Mucosa of gallbladder (tissue), 1 donor: ENCODE measurements at regions not wholly inside any gene's neighbourhood (a gene's known extent, or its start where the extent isn't known, plus 50 kb on each side); places are given as distances from the start of the nearest gene placed in this dataset.
"Not testable (repeated sequence)": the region's sequence is repeated elsewhere in the genome, so short reads cannot be mapped to it uniquely, and the experiment has no call there.

Source experiments
- DNase-seq: peaks from one replicate; pipeline ENCODE4 v3.0.0-alpha.2; 2020; ENCODE audit warnings: low spot score
- donor health status: DM: no; HTN: no; CAD: no.

DNA sequence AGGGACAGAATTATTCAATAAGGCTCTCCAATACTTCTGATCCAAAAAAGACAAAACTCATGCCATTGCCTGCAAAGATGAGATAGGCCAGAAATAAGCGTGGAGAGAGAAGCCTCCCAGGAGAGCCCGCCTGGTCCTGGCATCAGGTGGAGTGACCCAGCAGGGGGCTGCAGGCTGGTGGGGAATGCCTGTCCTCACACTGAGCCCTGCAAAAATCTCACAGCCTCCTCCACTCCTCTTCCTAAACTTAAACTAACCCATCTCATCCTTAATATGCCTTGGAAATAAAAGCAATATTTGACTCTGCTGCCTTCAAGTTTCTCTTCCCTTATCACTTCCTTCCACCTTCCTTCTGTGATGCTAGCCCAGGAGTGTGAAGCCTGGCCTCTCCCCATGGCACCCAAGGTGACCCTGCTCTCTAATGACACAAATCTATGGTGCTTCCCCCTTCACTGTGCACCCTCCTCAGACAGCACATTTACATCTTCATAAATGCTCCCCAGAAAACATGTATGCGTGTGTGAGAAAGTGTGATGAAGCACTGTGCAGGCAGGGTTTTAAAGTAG lies 218.4 kb downstream of the ANAPC1 start:
- no peak for DNase-seq

DNA sequence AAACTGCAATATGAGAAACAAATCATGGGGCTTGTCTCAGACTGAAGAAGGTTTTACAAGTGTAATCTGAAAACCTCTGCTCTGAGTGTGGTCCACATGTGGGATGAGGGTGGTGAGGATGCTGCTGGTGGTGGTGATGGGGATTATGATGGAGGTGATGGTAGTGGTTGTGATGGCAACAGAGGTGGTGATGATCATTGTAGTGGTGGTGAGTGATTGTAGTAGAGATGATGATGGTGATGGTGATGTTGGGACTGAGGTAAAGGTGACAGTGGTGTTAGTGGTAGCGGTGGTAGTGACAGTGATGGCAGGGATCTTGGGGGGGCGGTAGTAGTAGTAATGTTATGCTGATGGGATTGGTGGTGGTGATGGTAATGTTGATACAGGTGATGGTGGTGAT lies 217.8 kb downstream of the ANAPC1 start:
- no peak for DNase-seq

DNA sequence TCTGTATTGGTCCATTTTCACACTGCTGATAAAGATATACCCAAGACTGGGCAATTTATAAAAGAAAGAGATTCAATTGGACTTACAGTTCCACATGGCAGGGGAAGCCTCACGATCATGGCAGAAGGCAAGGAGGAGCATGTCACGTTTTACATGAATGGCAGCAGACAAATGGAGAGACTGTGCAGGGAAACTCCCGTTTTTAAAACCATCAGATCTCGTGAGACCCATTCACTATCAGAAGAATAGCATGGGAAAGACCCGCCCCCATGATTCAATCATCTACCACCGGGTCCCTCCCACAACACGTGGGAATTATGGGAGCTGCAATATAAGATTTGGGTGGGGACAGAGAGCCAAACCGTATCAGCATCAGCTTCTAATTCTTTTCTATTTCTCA lies 217.0 kb downstream of the ANAPC1 start:
- DNase-seq = no peak

DNA sequence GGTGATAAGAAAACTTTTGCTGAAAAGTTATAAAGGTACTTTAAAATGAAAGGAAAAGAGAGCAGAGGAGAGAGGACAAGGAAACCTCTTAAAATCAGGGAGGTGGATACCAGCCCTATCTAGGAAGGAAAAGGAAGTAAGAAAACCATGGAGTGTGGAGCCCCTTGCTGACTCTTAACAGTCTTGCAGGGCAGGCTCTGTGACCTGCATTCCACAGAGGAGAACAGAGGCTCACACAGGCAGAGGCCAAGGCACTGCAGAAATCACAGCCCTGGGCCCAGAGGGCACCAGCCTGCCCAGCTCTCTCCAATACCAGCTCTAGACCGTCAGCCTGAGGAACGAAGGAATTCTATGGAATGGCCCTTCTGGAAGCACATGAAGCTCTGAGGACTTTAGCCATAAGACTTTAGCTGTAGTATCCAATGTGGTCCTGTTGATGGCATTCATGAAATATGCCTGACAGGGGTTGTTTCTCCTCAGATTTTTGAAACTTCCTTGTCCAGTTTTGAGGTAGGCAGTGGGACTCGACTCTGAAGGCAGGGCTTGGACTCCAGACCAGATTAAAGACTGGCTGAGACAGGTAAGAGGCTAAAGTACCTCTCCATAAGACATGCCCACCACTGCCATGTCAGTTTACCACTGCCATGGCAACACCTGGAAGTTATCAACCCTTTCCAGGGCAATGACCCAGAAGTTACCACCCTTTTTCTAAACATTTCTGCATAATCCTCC lies 216.3 kb downstream of the ANAPC1 start:
- peak; percentile 35 for DNase-seq

DNA sequence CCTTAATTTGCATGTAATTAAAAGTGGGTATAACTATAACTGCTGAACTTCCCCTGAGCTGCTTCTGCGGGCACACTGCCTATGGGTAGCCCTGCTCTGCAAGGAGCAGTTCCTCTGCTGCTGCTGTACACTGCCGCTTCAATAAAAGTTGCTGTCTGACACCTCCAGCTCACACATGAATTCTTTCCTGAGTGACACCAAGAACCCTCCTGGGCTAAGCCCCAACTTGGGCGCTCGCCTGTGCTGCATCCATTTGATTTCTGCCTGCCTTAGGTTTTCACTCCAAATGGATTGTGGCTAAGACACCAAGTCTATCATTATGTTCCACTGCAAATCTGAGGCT lies 215.7 kb downstream of the ANAPC1 start:
- no peak for DNase-seq

DNA sequence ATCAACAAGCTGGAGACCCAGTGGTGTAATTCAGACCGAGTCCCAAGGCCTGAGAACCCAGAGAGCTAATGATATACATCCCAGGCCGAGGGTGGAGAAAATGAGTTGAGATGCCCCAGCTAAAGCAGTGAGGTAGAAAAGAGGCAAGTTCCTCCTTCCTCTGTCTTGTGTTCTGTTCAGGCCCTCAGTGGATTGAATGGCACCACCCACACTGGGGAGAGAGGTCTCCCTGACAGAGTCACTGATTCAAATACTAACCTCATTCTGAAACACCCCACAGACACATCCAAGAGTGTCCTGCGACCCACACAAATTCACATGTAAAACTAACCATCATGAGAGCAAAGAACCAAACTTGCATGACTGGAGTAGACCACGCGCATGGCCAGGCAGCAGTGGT lies 215.3 kb downstream of the ANAPC1 start:
- no peak for DNase-seq

DNA sequence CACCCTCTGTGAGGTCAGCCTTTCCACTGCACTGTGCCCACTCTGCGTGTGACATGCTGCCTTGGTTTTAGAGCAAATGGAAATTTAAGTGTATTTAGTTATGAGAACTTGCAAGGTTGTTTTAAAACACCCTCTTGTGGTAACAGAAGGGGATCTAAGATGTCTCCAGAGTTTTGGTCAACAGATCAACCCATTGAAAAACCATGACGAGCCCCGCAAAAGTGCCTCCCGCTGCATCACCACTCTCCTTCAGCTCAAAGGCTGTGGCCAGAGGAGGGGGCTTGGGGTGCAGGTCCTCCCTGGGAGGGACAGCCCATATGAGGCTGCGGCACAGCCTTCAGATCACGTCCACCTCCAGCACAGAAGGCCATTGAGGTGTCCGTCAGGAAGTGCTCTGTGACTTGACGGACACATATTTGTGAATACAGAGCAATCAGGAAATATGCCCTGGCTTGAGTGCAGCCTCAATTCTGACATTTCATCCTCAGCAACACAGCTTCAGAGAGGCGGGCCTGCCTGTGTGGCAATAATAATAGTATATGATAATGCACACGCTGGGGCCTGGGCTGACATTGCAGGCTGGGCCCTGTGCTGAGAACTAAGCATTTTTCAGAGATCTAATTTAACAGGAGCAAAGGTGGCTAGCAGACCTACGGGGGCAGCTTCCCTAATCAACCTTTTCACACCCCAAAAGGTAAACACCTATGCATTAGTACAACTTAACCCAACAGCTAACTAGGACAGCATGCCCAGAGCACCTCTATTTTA lies 213.9 kb downstream of the ANAPC1 start:
- DNase-seq = no peak

DNA sequence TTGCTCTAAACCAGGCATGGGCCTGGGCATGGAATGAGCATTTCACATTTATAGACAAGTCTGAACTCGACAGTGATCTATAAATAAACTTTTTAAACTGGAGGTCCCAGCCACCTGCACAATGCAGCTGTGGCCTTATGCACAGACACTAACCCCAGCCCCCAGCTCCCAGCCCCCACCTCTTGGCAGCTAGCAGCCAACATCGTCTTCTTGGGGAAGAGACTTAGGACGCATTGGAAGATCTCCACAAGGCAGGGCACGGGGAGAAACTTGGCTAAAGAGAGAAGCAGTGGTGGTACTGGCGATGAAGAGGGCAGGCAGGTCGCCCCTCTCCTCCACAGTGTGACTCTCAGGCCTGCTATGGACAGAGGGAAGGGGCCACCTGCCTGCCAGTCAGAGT lies 213.2 kb downstream of the ANAPC1 start:
- no peak for DNase-seq

DNA sequence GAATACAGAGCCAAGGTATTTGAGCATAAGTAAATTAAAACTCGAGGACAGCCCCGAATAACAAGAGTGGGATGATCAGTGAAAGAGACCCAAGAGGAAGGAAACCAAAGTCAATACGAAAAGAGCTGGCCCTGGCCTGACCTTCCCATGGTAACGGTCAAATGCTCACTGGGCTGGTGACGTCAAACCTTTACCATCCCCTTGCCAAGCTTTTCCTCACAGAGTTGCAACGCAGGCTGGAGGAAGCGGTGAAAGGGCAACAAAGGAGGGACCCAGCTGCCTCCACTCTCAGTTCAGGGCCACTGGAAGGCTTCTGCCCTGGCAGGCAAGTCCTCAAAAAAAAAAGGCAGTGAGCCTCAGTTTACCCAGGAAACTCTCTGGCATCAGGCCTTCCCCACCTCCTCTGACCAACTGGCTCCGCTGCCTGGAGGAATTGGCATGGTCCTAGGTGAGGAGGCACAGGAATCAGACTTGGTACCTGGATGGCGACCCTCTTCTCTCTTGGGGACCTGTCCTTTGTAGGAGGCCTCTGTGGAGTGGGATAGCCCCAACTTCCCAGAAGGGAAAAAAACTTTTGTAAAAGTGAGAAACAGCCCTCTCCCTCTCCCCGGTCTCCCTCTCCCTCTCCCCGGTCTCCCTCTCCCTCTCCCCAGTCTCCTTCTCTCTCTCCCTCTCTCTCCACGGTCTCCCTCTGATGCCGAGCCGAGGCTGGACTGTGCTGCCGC lies 212.4 kb downstream of the ANAPC1 start:
- peak; percentile 73 for DNase-seq

DNA sequence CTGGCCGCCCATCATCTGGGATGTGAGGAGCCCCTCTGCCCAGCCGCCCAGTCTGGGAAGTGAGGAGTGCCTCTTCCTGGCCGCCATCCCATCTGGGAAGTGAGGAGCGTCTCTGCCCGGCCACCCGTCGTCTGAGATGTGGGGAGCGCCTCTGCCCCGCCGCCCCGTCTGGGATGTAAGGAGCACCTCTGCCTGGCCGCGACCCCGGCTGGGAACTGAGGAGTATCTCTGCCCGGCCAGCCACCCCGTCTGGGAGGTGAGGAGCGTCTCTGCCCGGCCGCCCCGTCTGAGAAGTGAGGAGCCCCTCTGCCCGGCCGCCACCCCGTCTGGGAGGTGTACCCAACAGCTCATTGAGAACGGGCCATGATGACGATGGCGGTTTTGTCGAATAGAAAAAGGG lies 211.4 kb downstream of the ANAPC1 start:
- not testable (repeated sequence) for DNase-seq

DNA sequence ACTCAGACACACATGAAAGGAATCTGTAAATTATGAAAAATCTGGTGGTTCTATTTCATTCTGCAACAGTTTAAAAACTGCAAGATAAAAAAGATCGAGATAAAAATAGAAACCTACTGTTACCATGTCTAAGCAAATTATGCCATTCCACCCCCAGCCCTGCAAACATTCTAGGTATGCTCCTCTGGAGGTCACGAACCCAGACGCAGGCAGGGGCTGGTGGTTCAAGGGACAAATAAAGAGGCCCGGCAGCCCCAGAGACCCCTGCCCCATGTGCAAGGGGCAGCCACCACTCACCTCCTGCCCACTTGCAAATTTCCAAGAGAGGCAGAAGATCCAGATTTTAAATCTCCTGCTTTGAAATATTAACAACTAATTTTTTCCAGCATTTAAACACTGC lies 210.5 kb downstream of the ANAPC1 start:
- no peak for DNase-seq

DNA sequence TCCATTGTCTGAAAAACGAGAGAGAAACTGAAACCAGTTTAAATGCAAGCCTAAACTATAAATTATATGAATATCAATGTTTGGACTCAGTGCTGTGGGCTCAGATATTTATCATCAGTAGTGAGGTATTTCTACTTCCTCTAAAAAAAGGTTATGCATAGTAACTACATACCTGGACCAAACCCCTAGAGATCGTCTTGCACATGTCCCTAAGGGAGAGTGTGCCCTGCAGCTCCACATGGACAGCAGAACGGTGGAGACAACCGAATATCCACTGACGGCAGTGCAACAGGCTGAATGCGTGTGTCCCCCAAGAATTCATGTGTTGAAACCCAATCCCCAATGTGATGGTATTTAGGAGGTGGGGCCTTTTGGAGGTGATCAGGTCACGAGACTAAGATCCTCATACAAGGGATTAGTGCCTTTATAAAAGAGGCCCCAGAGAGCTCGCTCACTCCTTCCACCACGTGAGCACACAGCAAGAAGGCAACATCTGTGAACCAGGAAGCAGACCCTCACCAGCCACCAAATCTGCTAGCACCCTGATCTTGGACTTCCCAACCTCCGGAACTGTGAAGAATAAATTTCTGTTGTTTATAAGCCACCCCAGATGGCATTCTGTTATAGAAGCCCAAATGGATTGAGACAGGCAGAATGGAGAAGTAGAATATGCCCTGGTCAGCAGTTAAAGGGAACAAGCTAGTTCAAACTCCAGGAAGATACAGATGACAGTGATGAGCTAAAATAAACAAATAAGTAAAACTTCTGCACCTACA lies 208.4 kb downstream of the ANAPC1 start:
- no peak for DNase-seq

DNA sequence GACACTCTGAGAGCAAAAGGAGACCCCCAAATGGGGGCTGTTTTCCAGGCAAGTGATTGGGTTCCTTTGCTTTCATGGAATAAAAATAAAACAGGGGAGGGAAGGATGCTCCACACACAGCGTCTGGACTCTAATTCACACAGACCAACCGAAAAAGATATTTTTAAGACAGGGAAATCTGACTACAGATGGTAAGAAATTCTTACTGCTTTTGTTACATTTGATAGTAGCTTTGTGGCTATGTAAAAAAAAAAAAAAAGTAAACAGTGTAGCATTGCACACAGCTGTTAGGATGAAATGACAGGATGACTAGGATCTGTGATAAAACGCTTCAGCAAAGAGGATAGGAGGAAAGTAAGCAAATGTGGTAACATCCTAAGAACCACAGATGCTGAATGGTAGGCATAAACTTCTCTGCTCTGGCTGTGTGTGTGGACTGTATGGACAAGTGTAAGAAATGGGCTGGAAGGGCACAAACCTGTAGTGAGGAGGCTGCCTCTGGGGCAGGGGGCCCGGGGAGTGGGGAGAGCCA lies 207.6 kb downstream of the ANAPC1 start:
- DNase-seq = no peak

DNA sequence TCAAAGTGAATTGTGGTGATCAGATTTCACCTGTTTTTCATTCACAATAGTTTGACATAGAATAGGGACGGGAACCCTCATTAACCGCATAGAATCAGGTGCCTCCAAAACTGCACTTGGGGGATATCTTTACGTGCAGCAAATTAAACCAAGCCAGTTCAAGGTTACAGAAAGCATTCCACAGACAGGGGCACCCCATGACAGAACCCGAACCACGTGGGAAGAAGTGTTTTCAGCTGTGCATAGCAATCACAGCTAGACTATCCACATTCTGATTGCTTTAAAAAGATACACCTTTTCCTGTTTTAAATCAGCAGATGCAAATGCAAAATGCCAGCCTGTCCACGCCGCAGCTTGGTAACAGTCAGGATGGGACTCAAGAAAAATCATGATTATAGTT lies 205.8 kb downstream of the ANAPC1 start:
- no peak for DNase-seq

DNA sequence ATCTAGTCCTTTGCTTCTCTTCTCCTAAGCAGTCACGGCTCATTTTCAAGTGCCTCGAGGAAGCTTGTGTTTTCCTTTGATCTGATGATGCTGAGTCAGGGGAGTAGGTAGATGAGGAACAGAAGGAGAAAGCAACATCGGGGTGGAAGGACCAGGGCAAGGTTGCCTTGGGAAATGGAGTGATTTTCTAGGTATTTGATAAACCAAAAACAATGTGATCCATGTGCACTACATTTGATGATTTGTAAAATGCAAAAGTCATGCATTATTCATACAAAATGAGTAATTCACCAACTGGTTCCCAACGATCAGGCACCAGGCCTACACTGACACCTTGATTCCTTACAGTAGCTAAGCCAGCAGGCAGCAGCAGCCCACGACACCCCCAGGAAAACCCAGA lies 205.3 kb downstream of the ANAPC1 start:
- DNase-seq = no peak

DNA sequence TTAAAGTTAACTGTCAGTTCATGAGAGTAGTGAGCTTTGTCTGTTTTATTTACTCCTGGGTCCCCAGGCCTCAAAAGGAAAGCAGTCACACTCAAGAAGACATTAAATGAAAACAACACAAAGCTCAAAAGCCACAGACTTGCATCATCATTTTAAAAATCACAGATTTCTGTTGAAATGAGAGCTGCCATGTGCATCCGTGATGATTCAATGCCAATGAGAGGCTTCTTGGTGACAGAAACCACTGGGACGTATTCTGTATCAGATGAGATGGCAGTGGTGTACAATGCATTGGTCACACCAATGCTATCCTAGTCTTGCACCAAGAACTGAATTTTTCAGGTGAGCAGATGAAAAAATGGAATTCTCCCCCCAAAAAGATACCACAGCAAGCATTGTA lies 204.8 kb downstream of the ANAPC1 start:
- no peak for DNase-seq

DNA sequence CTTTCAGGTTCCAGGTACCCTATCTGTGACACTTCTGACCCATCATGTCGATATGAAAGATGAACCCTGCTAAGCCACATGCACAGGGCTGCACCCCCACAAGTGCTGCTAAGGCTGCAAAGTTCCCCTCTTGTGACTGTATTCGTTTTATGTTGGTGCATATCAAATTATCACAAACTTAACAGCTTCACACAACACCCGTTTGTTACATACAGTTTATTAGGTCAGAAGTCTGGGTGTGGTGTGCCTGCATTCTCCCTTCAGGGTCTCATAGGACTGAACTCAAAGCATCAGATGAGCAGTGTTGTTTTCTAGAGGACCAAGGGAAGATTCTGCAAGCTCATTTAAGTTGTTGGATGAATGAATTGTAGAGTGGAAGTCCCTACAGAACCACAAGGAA lies 199.4 kb downstream of the ANAPC1 start:
- DNase-seq = no peak

DNA sequence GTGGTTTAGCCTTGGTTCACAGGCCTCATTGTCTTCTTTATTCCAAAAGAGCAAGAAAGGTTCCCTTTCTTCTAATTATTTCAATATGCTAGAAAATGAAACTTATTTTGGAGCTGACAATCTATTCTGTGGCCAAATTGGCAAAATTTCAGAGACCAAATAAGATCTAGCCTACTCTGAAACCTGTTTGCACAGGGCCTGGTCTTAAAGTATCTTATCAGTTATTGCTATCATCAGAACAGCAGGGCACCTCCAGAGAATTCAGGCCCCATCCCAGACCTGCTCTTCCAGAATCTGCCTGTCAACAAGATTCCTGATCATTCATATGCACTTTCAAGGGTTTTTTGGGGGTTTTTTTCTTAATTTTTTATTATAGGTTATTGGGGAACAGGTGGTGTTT lies 198.7 kb downstream of the ANAPC1 start:
- no peak for DNase-seq

DNA sequence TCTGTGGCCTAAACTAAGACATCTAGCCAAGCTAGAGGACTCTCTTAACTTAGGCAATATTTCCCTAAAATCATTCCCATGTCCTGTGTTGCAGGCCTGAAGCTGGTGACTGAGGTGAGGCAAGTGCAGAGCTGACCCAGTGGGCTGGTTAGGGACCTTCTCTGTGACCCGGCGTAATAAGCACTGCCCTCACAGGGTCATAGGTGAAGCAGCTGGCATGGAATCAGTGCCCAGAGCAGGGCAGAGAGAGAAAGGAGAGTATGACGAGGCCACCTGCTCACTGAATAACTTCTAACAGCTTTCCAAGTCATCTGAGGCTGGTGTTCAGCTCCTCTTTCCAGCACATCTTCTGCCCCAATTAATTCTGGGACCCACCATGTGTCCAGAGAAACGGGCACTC lies 197.0 kb downstream of the ANAPC1 start:
- no peak for DNase-seq

DNA sequence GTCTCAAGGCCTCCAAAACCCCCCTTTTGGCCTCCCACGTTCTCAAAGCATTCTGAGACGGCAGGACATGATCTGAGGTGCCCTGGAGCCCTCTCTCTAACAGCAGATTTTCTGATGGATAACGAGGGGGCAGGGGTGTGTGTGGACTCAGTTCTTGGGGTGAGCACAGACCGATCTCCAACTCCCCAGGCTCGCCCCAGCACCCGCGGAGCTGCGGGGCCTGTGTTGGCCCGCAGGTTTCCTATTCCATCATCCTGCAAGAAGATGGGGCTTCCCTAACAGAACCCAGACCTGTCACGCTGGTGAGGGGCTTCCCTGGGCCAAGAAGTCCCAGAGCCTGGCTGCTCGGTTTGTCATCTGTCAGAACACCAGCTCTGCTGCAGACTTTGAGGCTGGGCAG lies 196.1 kb downstream of the ANAPC1 start:
- DNase-seq = no peak

DNA sequence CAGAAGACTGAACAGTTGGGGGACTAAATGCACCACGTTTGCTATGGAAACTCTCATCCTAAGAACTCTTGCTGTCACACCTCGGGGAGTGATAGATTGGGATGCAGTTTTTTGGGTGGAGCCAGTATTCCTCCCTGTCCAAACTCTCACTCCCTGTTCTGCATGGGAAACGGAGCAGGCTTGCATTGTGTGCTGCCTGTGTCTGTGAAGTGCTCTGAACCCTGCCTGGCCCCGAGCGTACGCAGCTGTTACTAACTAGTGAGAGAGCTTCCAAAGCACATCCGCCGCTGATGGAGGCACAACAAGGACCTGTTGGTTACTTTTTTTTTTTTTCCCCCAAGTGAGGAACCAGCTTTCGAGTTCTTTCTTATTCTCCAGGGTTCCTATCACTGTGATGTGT lies 195.5 kb downstream of the ANAPC1 start:
- no peak for DNase-seq

DNA sequence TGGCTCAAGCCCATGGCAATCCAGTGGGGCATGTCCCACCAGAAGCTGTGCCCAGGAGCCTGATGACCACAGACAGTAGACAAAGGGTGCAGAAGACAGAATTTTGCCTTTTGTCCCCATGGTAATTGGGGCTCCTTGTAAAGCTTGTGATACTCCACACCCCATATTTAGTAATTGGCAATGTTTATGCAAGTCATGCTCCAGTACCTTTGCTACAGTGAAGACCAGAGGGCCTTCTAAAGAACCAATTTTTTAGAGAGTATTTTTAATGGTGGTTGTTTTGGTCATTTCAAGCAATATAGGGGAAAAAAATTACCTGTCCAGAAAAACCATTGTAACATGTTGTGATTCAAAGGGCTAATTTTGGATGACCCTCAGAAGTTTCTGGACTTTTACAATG lies 194.8 kb downstream of the ANAPC1 start:
- DNase-seq = no peak
